ENCODE measurements at regions not wholly inside any gene's neighbourhood (a gene's known extent, or its start where the extent isn't known, plus 50 kb on each side); places are given as distances from the start of the nearest gene placed in this dataset.

- Histone ChIP-seq H3K4me3 (ENCODE audit: control extremely low read depth in 1 of 5, extremely low read depth in 1 of 5, insufficient read depth in 1 of 5, low read depth in 2 of 5, low read length in 4 of 5) (peak overlapping the region in 3 of 5 experiments; percentile 3 to 43 (median 33)), H3K9ac (ENCODE audit: low read length) (peak overlapping the region; percentile 24), H3K79me2 (ENCODE audit: control insufficient read depth, insufficient read depth, low read length) (no peaks in the 10 kb centered on the region), H3K27ac (ENCODE audit: low read length in 2 of 2) (no peak overlapping the region), H2AFZ (ENCODE audit: insufficient read depth, low read depth, low read length, poor library complexity, severe bottlenecking) (peak overlapping the region; percentile 59), H3K36me3 (replicated peaks in 1 of 2; ENCODE audit: control extremely low read depth in 1 of 2, control insufficient read depth in 1 of 2, extremely low read depth in 1 of 2, insufficient read depth in 2 of 2, low read length in 1 of 2) (no peaks in the 10 kb centered on the region), H3K9me3 (ENCODE audit: control extremely low read depth in 1 of 3, control insufficient read depth in 2 of 3, insufficient read depth in 1 of 3, low read length in 2 of 3) (peaks cover 0 to 5% (median 0%) of the 10 kb centered on the region in 3 donors), H3K4me2 (replicated peaks; ENCODE audit: low read depth, low read length, poor library complexity, severe bottlenecking) (peak overlapping the region; percentile 68), H3K4me1 (ENCODE audit: control insufficient read depth in 2 of 2, insufficient read depth in 2 of 2, low read length in 2 of 2) (peaks cover 10 to 11% of the 10 kb centered on the region in 2 donors), H3K27me3 (replicated peaks in 1 of 4; ENCODE audit: control extremely low read depth in 1 of 4, control insufficient read depth in 3 of 4, insufficient read depth in 4 of 4, low read length in 3 of 4) (peaks cover 0 to 9% (median 0%) of the 10 kb centered on the region in 4 experiments), H4K20me1 (ENCODE audit: control insufficient read depth, insufficient read depth, low read length, poor library complexity, severe bottlenecking) (no peaks in the 10 kb centered on the region)
- Mint-ChIP-seq H3K27ac (no peak overlapping the region), H3K27me3 (peaks cover 47% of the 10 kb centered on the region), H3K4me3 (peak overlapping the region; percentile 81), H3K9me3 (ENCODE audit: insufficient read depth) (no peaks in the 10 kb centered on the region), H3K4me1 (peaks cover 11% of the 10 kb centered on the region)
- DNase-seq (peak; percentile 38), ATAC-seq (ENCODE audit: low read depth) (peak; percentile 80)
- intact Hi-C loops (cut with micrococcal nuclease): no loop called here
- POLR2A ChIA-PET: no interaction called here
- 59% methylated on average over 20 of the region's 26 CpGs for WGBS (ENCODE audit: insufficient coverage)
- no peak for TF ChIP-seq EZH2 (IDR thresholded peaks at IDR 0.05; ENCODE audit: borderline replicate concordance, insufficient read depth, low read depth, low read length, poor library complexity, severe bottlenecking)
- CTCF ChIA-PET: no interaction called here
Observed at GRCh38 chr9:90964101-90965020, 162.7 kb downstream of the SYK start.

GRCh38 chr9:90965226-90966030 is 163.8 kb downstream of the SYK start:
- no peak overlapping the region for H3K4me3 ChIP-seq (ENCODE audit: control extremely low read depth in 1 of 5, extremely low read depth in 1 of 5, insufficient read depth in 1 of 5, low read depth in 2 of 5, low read length in 4 of 5)
- H3K79me2 ChIP-seq (ENCODE audit: control insufficient read depth, insufficient read depth, low read length): no peaks in the 10 kb centered on the region
- no peak overlapping the region for H3K27ac ChIP-seq (ENCODE audit: low read length in 2 of 2)
- TF ChIP-seq CTCF (IDR thresholded peaks at IDR 0.05): no peak
- TF ChIP-seq EZH2 (IDR thresholded peaks at IDR 0.05; ENCODE audit: borderline replicate concordance, insufficient read depth, low read depth, low read length, poor library complexity, severe bottlenecking): no peak
- peaks cover 40% of the 10 kb centered on the region for H3K27me3 Mint-ChIP-seq
- DNase-seq: no peak
- no peak for ATAC-seq (ENCODE audit: low read depth)
- H2AFZ ChIP-seq (ENCODE audit: insufficient read depth, low read depth, low read length, poor library complexity, severe bottlenecking): no peak overlapping the region
- H4K20me1 ChIP-seq (ENCODE audit: control insufficient read depth, insufficient read depth, low read length, poor library complexity, severe bottlenecking): no peaks in the 10 kb centered on the region
- peaks cover 11% of the 10 kb centered on the region for H3K4me1 Mint-ChIP-seq
- H3K4me2 ChIP-seq (replicated peaks; ENCODE audit: low read depth, low read length, poor library complexity, severe bottlenecking): no peak overlapping the region
- intact Hi-C loops (cut with micrococcal nuclease): no loop called here
- 97% methylated on average over 8 of the region's 12 CpGs for WGBS (ENCODE audit: insufficient coverage)
- CTCF ChIA-PET: no interaction called here
- H3K4me1 ChIP-seq (ENCODE audit: control insufficient read depth in 2 of 2, insufficient read depth in 2 of 2, low read length in 2 of 2): peaks cover 10 to 11% of the 10 kb centered on the region in 2 donors
- H3K4me3 Mint-ChIP-seq: no peak overlapping the region
- peaks cover 0 to 6% (median 0%) of the 10 kb centered on the region in 4 experiments for H3K27me3 ChIP-seq (replicated peaks in 1 of 4; ENCODE audit: control extremely low read depth in 1 of 4, control insufficient read depth in 3 of 4, insufficient read depth in 4 of 4, low read length in 3 of 4)
- no peak overlapping the region for H3K9ac ChIP-seq (ENCODE audit: low read length)
- H3K36me3 ChIP-seq (replicated peaks in 1 of 2; ENCODE audit: control extremely low read depth in 1 of 2, control insufficient read depth in 1 of 2, extremely low read depth in 1 of 2, insufficient read depth in 2 of 2, low read length in 1 of 2): no peaks in the 10 kb centered on the region
- no peak overlapping the region for H3K27ac Mint-ChIP-seq
- POLR2A ChIA-PET: no interaction called here
- H3K9me3 ChIP-seq (ENCODE audit: control extremely low read depth in 1 of 3, control insufficient read depth in 2 of 3, insufficient read depth in 1 of 3, low read length in 2 of 3): peaks cover 0 to 5% (median 0%) of the 10 kb centered on the region in 3 donors
- no peaks in the 10 kb centered on the region for H3K9me3 Mint-ChIP-seq (ENCODE audit: insufficient read depth)
